ENCODE measurements at regions not wholly inside any gene's neighbourhood (a gene's known extent, or its start where the extent isn't known, plus 50 kb on each side); places are given as distances from the start of the nearest gene placed in this dataset.

DNA sequence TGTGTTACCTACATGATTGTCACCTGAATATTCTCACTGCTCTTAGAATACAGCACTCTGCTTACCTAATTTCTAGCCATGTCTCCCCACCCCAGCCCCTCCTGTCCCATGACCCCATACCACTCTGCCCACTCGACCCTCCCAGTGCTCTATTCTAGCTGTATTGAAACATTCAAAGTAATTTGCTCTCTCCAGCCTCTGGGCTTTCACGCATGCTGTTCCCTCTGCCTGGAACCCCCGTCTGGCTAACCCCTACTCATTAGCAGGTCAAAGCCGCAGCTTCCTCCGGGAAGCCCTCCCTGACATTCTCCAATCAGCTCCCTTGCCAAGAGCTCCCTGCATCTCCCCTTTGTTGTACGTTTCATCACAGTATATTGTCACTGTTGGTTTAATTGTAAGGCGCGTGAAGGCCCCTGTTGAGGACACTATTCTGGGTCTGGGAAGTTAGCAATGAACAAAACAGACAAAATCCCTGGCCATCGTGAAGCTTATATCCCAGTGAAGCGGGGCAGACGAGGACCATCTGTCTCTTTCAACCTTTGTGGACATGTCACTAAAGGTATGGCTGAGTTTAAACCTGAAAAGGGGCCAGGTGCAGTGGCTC, 72.3 kb upstream of the LHX1 start:
- no peak for DNase-seq (ENCODE audit: low spot score)

DNA sequence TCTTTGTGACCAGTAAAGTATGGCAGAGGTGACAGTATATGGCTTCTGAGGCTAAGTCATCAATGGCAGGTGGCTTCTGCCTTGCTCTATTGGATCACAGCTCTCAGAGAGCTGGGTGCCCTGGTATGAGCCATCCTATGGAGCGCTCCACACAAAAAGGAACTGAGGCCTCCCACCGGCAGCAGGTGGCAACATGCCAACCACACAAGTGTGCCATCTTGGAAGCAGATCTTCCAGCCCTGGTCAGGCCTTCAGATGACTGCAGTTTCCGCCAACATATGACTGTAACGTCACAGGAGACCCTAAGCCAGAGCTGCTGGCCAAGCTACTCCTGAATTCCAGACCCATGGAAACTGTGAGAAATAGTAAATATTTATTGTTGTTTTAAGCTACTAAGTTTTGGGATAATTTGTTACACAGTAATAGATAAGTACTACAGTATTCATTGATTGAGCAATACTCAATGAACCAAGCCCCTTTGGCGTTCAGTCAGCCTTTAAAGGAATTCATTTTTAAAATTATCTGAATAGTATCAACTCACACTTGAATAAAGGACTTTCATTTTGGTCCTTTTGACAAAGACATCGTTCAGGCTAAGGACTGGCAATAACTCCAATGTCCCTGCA, 69.4 kb upstream of the LHX1 start:
- DNase-seq (ENCODE audit: low spot score) = no peak

- no peak for DNase-seq (ENCODE audit: low spot score)
Measured at GRCh38 chr17:36868777-36869176, 68.5 kb upstream of the LHX1 start.

DNA sequence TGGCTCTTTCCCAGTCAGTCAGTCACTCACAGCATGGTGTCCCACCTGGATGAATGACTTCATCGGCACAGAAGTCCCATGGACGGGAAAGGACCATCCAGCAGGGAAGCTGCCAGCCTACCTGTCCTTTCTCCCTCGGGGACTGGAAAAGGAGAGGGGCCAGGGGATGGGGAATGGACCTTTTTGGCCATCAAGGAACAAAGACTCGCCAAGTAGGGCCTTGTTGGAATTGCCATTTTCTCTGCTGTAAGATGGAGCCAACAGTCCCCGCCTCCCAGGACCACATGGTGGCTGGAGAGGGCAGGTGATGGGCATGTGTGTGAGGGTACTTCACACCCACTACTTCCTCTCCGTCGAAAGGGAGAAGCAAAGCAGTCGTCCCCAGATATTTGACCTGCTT, 67.8 kb upstream of the LHX1 start:
- no peak for DNase-seq (ENCODE audit: low spot score)

GRCh38 chr17:36869856-36870719, 67.2 kb upstream of the LHX1 start:
- no peak for DNase-seq (ENCODE audit: low spot score)

DNA sequence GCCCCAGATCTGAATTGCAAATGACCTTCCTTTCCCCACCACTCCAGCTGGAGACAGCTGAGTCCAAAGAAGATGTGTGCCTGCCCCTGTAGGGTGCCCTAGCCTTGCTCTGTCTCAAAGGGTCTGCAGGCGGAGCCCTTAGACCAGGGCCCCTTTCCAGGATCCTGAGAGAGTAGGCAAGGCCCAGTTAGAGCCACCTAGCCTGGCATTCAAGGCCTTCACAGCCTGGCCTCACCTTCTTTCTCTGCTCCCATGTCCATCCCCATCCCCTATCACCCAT, 66.6 kb upstream of the LHX1 start:
- no peak for DNase-seq (ENCODE audit: low spot score)

- DNase-seq (ENCODE audit: low spot score) = no peak
Measured at GRCh38 chr17:36875698-36876293, 61.5 kb upstream of the LHX1 start.

- no peak for DNase-seq (ENCODE audit: low spot score)
Measured at GRCh38 chr17:36876966-36877365, 60.3 kb upstream of the LHX1 start.

- DNase-seq (ENCODE audit: low spot score) = no peak
Measured at GRCh38 chr17:36877771-36878170, 59.5 kb upstream of the LHX1 start.

DNA sequence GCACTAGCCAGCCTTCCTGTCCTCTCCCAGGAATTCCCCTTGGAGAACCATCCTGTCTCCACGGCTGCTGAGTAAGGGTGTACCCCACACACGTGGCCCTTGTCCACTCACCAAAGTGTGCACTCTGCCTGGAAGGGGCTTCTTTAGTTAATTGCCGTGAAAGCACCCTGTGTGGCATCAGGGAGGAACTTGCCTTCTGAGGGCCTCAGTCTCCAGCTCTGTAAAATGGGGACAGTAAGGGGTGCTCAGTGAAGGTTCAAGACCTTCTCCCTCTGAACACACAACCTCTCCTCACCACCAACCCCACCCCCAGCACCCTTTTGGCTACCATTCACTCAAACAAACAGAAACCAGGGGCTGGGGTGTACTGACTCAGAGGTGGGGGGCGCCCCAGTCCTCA, 59.1 kb upstream of the LHX1 start:
- no peak for DNase-seq (ENCODE audit: low spot score)

DNA sequence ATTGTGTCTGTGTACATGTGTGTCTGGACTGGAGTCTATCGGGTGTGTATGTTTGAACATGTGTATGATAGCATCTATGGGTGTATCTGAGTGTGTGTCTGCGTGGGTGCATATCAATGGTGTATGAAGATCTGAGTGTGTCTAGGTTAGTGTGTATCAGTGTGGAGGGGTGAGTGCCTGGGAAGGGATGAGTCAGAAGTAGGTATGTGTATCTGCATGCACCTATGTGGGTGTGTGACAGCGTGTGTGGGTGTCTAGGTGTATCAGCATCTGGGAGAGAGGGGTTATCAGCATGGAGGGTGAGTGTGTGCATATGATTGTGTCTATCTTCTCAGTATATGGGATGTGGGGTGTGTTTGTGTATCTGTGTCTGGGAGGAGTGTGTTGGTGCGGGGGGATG, 58.2 kb upstream of the LHX1 start:
- no peak for DNase-seq (ENCODE audit: low spot score)

DNA sequence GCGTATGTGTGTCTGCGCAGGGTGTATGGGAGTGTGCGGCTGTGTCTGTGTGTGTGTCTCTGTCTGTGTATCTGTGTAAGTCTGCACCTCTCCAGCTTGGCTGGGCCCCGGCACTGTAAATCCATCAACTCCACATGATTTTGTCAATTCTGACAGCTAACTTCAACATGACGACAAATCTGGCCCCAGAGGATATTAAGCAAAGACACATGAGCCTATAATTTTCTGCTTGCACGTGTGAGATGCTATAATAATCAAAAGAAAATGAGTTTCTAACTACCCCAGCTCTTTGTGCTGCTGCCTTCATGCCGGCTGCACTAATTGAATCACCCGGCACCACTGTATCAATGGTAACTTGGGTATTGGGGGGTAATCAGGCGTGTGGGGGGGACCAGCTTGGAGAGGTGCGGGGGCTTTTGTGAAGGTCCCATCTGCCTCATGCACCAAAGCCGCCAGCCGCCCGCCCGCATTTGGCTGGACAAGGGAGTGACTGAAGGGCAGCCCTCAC, 57.6 kb upstream of the LHX1 start:
- DNase-seq (ENCODE audit: low spot score) = no peak

DNA sequence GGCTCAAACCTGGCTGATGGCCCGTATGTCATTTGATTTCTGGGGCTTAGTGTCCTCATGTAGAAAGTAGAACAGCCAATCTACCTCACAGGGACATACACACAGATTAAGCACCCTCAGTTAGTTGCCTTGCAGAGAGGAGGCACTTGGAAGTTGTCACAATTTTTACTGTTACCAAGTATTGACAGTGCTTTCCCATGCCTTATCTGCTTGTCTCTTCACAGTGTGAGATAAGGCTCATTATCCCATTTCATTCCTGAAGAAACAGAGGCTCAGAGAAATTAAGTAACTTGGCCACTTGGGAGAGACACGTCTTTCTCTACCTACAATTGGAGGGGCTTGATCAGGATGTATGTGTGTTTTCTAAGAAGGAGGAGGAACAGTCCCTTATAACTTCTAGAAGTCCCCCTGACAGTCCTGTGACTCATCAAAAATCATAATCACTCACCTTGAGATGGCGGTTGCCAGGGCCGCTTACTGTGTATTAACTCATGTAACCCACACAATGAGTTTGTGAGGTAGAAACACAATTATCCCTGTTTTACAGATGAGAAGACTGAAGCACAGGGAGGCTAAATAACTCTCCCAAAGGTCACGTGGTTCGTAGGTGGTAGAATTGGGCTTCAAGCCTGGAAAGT, 56.9 kb upstream of the LHX1 start:
- DNase-seq (ENCODE audit: low spot score) = no peak

DNA sequence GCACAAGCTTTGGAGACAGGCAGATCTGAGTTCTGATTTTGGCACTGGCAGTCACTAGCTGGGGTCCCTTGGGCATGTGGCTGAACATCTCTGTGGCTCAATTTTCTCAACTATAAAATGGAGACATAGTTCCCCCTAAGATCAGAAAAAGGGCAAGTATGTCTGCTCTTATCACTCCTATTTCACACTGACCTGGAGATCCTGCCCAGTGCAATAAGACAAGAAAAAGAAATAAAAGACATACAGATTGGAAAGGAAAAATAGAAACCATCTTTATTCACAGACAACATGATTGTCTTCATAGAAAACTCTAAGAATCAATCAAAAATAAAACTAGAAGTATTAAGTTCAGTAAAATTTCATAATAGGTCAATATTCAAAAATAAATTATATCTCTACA, 56.0 kb upstream of the LHX1 start:
- DNase-seq (ENCODE audit: low spot score) = no peak

DNA sequence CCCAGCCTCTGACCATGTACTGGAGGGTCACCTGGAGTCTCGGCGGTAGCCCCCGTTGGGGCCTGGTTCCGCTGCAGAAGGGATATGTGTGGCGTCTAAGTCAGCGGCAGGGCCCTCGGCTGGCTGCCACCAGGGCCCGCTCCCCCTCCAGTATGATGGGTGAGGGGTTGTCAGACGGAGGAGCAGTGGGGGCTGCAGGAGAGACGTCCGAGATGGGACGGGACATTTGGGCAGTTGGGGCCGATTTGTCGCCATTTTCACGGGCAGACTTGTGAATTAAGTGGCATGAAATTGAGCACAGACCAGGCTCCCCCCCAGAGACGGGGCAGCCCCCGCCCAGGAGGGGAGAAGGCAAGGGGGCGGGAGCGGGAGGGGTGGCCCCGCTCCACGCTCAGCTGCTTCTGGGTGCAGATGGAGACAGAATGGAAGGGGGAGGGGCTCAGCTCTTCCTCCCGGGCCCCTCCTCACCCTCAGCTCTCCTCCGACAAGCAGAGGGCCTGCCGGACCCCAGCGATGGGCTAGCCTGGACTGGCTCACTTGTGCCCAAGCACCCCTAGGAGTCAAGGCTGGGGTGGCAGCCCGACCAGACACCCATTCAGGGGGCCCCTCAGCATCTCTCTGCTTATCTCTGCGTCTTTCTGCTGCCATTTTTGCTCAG, 52.7 kb upstream of the LHX1 start:
- no peak for DNase-seq (ENCODE audit: low spot score)

GRCh38 chr17:36885153-36885735, 52.0 kb upstream of the LHX1 start:
- DNase-seq (ENCODE audit: low spot score) = no peak

GRCh38 chr17:36885771-36886377, 51.4 kb upstream of the LHX1 start:
- DNase-seq (ENCODE audit: low spot score) = no peak
